DND-41 (cell line): ENCODE measurements at regions not wholly inside any gene's neighbourhood (a gene's known extent, or its start where the extent isn't known, plus 50 kb on each side); places are given as distances from the start of the nearest gene placed in this dataset.

Experiments used
- CTCF ChIP-seq: IDR thresholded peaks from 2 replicates; pipeline ENCODE4 v1.5.1; 2012; ENCODE audit warnings: borderline replicate concordance, low read length, moderate library complexity, mild to moderate bottlenecking; ENCODE audit not compliant: poor library complexity, severe bottlenecking; ENCODE audit errors: extremely low read depth
- EZH2 ChIP-seq: IDR thresholded peaks from 3 replicates; pipeline ENCODE4 v1.6.1; 2012; ENCODE audit warnings: borderline replicate concordance, low read depth, mild to moderate bottlenecking, moderate library complexity, low read length, inconsistent platforms; ENCODE audit not compliant: severe bottlenecking

GRCh38 chr3:64816355-64816754 lies 128.6 kb upstream of the ADAMTS9 start:
- TF ChIP-seq CTCF = no peak
- no peak for TF ChIP-seq EZH2
